Astrocyte of the cerebellum (primary cell): ENCODE measurements at regions not wholly inside any gene's neighbourhood (a gene's known extent, or its start where the extent isn't known, plus 50 kb on each side); places are given as distances from the start of the nearest gene placed in this dataset.

Experiments
- DNase-seq: peaks from one replicate; pipeline ENCODE4 v3.0.0-alpha.2; 2011; ENCODE audit warnings: low read depth
- H3K4me3 ChIP-seq: 2 replicates; pipeline ENCODE4 v1.5.1; 2011; ENCODE audit warnings: mild to moderate bottlenecking, low read depth, low read length, moderate library complexity
- in situ Hi-C: cut with HindIII; loops from 2 replicates; pipeline ENCODE4 v1.10.0; 2017; ENCODE audit warnings: low sequenced_read_pairs
- TF ChIP-seq, protein P1 (sequence below): IDR thresholded peaks from 2 replicates; pipeline ENCODE4 v1.5.1; 2012; ENCODE audit warnings: low read length, low read depth, moderate library complexity, mild to moderate bottlenecking; ENCODE audit errors: missing control alignments

DNA sequence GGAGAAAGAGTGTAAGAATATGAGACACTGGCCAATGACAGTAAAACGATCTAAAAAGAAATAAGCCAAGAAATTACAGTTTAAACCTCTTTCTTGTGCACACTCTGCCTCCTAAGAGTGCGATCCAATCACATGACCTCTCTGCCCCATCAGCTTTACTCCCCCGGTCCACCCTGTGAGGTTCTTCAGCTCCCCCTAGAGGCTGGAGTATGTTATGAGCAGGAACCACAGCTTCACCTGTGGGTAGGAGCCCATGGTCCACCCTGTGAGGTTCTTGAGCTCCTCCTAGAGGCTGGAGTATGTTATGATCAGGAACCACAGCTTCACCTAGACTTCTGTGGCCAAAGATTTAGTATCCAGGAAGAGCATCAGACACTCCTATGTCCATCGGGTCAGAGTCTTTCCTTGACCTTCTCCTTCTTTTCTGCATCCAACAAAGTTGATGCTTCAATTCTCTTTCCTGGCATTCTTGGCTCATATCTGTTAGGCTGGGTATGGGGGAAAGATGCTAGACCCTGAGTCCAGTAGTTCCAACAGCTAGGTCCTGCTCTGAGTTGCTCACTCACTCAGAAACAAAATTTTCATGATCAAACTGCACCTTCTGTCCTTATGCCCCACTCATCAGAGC is 164.0 kb downstream of the MINAR1 start:
- TF ChIP-seq, protein P1, sequence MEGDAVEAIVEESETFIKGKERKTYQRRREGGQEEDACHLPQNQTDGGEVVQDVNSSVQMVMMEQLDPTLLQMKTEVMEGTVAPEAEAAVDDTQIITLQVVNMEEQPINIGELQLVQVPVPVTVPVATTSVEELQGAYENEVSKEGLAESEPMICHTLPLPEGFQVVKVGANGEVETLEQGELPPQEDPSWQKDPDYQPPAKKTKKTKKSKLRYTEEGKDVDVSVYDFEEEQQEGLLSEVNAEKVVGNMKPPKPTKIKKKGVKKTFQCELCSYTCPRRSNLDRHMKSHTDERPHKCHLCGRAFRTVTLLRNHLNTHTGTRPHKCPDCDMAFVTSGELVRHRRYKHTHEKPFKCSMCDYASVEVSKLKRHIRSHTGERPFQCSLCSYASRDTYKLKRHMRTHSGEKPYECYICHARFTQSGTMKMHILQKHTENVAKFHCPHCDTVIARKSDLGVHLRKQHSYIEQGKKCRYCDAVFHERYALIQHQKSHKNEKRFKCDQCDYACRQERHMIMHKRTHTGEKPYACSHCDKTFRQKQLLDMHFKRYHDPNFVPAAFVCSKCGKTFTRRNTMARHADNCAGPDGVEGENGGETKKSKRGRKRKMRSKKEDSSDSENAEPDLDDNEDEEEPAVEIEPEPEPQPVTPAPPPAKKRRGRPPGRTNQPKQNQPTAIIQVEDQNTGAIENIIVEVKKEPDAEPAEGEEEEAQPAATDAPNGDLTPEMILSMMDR, result peak; percentile 84
- in situ Hi-C loops, result no loop called here
- DNase-seq, result peak; percentile 47
- no peak overlapping the region for H3K4me3 ChIP-seq

DNA sequence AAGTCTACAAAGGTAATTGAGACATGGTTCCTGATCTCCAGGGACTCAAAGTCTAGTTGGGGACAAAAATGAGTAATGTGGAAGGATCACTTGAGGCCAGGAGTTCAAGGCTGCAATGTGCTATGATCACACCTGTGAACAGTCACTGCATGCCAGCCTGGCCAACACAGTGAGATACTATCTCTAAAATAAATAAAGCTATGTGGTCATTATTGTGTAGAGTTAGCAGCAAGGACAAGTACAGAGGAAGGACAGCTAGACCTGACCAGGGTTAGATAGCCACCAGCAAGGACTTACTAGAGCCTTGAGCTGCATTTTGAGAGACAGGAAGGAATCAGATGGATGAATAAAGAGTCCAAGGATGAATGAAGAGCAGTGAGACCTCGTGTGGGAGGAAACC is 166.5 kb downstream of the MINAR1 start:
- H3K4me3 ChIP-seq, result no peak overlapping the region
- in situ Hi-C loops, result no loop called here
- DNase-seq, result no peak
- TF ChIP-seq, protein P1, result no peak

DNA sequence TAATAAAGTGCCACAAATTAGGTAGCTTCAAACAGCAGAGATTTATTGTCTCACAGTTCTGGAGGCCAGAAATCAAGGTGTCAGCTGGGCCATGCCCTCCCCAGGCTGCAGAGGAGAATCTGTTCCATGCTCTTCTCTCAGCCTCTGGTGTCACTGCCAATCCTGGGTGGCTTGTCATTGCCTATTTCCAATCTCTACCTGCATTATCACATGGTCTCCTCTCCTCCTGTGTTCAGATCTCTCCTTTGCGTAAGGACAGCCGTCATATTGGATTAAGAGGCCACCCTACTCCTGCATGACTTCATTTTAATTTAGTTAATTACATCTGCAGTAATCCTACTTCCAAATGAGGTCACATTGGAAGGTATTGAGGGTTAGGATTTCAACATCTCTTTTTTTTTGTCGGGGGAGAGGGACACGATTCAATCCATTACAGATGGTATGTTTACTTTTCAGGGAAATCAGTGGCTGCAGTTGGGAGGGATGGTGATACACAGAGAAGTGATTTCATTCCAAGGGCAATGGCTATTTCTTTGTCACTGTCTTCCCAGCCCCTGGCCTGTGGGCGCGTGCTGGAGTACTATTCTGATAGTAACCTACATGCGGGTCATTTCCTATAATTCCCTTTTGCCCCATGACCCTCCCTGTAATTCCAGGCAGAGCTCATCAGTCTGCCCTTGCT is 169.4 kb downstream of the MINAR1 start:
- TF ChIP-seq, protein P1, result no peak
- in situ Hi-C loops, result no loop called here
- no peak for DNase-seq
- H3K4me3 ChIP-seq, result no peak overlapping the region

DNA sequence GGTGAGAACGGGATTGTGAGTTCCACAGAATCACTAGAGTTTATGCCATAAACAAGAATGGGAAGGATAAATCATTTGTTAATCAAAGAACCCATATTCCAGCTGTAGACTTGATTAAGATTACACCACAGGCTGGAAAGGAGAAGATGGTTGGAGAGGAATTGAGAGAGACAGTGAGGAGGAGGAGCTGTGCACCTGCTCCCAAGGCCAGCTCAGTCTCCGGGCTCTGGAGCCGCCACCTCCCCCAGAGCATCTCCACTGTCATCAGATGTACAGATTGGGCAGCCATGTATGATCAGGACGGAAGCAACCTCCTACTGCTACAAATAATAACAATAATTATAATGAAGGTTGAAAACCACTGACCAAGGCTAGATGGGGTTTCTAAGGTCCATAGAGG is 170.0 kb downstream of the MINAR1 start:
- TF ChIP-seq, protein P1, result no peak
- no peak for DNase-seq
- in situ Hi-C loops, result no loop called here
- no peak overlapping the region for H3K4me3 ChIP-seq

DNA sequence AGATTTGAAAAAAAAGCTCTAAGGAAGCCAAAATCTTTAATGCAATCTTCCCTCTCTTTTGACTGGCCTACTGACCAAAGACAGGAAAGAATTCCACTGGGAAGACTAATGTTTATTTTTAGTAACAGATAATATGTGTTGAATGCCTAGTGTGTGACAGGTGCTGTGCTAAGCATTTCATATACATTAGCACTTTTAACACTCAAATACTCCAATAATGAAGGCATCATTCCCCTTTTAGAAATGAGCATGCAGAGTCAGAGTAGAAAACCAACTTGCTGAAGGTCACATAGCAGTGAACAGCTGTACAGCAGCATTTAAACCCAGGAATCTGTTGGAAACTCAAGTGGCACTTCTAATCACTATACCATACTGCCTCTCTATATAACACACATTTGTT is 170.6 kb downstream of the MINAR1 start:
- no peak for DNase-seq
- in situ Hi-C loops, result no loop called here
- TF ChIP-seq, protein P1, result no peak
- no peak overlapping the region for H3K4me3 ChIP-seq

DNA sequence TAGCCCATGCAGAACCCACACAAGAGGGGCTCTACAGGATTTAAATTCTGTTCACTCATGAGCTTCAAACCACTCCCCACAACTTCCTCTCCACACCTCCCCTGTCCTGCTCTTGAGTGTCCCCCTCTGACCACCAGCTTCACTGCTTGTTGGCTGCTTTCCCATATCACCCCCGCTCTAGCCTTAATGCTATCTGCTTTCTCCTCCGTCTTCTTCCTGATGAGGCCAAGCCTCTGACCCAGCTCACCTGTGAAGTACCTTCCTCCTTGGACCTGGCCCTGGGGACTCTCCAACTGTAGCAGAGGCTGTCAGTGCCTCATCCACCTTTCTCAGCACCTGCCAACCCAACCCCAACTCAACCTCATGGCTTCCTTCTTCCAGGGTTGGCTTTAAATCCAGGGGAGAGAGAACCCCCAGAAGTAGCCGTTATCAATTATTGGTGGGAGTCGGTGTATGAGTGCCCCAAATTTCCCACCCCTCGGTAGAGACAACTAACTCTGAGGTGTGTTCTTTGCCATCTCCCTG is 174.8 kb downstream of the MINAR1 start:
- in situ Hi-C loops, result no loop called here
- DNase-seq, result no peak
- no peak overlapping the region for H3K4me3 ChIP-seq
- TF ChIP-seq, protein P1, result no peak
